NCI-H2107 treated with DMSO at 0.1 percent for 48 hours (cell line): ENCODE measurements at regions not wholly inside any gene's neighbourhood (a gene's known extent, or its start where the extent isn't known, plus 50 kb on each side); places are given as distances from the start of the nearest gene placed in this dataset.

ENCODE experiments used
- DNase-seq: peaks from one replicate; lab custom pipeline; 2025; ENCODE audit not compliant: unreplicated experiment; lab: John Stamatoyannopoulos, UW

DNA sequence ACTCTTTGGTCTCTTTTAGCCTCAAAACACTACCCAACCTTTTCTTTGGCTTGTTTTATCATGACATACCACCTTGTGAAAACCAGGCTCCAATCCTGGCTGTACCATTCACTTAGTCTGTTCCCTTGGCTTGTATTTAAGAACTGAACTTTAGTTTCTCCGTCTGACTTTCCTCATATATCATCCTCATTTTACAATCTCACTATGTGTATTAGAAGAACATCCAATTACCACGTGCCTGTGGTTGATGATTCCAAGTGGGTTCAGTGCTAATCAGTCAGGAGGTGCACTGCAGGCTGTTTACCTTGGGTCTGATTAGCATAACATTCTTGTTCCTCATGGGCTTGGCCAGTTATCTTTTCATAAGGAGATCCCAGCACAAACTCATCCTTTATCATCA, 144.8 kb upstream of the KLF14 start:
- no peak for DNase-seq

DNA sequence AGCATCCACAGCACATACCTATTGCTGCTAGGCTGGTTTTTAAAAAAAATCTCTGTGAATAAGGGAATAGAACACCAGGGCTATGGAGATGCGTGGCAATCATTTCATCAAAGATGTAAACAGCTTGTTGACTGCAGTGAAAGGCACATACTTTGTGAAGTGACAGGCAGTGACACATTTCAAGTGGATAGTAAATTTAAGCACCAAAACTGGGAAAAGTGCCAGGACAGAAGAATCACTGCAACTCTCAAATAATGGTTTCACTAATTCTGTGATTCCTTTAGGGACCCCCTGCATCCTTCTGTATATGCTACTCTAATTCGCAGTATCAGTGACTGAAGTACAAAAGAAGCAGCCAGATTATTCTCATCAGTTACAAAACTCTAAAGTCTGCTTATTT, 145.2 kb upstream of the KLF14 start:
- no peak for DNase-seq

DNA sequence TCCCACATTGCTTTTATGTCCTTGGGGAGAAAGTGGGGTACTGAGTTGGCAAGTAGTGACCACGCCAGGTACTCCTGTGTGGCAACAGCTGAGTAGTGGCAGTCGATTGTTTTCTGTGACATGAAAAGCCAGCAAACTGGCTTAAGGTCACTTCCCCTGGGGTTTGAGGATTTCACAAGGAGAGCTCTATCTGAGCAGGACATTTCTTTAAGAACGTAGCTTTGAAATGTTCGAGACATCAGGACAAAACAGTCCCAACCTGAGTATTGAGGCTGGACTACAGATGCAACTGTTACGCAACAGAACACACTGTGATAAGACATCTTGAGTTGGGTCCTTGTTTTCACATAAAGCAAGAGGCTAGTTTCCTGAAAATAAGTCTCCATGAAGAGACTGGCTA, 146.7 kb upstream of the KLF14 start:
- DNase-seq = no peak

DNA sequence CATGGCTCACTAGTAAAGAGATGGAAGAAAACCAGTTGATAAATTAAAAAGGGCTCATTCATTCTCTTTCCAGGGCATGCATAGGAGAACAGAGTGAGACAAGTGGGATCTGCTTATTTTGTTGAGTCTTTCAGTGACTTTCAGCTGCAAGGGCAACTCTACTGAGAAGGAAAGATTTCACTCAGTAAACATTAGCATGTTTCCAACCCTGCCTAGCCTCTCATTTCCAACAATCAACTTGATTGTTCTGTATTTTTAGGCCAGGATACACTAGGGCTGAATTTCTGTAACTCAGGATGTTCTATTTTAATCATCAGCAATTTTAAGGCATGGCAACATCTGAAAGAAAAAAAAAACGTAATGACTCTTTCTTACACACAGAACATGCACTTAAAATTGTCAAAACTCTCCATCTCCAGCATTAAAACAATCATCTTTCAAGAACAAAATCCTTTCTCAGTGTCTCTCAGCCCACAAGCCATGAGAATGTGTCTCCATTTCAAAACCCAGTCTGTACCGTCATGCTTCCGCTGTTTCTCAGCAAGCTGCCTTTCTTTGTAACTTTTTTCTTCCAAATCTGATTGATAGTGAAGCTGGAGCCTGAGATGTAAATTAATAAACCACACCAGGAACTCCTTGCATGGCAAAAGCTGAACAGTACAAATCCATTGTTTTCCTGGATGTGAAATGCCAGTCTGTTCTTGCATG, 147.2 kb upstream of the KLF14 start:
- no peak for DNase-seq

DNA sequence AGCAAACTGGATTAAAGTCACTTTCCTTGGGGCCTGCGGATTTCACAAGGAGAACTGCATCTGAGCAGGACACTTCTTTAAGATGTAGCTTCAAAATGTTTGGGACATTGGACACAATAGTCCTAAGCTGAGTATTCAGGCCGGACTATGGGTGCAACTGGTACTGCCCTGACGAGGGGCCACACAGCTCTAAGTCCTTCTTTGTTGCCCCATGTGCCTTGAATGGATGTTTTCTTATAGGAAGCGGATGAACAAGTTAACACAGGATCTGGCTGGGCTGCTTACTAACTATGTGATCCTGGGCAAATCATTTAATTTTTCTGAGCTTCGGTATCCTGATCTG, 147.8 kb upstream of the KLF14 start:
- DNase-seq = no peak

DNA sequence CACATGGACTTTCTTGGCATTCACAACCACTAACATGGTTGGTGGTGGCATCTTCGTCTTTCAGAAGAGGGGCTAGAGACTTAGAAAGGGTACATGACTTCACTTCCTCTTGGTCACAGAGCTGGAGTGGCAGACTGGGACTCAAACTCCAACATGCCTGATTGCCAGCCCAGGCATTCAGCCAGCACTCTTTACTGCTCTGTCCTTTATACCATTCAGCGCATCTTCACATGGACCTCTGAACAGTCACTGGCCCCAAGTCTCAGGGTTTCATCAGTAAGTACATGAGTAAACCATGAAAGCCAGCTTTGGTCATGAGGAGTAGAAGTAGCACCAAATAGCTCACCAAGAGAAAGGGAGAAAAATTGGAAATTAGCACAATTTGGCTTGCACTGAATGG, 148.4 kb upstream of the KLF14 start:
- no peak for DNase-seq

DNA sequence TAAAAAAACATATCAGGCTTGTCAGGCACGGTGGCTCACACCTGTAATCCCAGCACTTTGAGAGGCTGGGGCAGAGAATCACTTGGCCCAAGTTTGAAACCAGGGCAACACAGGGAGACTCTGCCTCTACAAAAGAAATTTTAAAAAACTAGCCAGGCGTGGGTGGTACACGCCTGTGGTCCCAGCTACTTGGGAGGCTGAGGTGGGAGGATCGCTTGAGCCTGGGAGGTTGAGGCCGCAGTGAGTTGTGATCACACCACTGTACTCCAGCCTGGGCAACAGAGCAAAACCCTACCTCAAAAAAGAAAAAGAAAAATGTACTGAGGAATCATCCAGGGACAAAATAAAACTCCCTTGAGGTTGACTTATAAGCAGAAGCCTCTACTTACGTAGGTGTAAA, 149.9 kb upstream of the KLF14 start:
- no peak for DNase-seq

DNA sequence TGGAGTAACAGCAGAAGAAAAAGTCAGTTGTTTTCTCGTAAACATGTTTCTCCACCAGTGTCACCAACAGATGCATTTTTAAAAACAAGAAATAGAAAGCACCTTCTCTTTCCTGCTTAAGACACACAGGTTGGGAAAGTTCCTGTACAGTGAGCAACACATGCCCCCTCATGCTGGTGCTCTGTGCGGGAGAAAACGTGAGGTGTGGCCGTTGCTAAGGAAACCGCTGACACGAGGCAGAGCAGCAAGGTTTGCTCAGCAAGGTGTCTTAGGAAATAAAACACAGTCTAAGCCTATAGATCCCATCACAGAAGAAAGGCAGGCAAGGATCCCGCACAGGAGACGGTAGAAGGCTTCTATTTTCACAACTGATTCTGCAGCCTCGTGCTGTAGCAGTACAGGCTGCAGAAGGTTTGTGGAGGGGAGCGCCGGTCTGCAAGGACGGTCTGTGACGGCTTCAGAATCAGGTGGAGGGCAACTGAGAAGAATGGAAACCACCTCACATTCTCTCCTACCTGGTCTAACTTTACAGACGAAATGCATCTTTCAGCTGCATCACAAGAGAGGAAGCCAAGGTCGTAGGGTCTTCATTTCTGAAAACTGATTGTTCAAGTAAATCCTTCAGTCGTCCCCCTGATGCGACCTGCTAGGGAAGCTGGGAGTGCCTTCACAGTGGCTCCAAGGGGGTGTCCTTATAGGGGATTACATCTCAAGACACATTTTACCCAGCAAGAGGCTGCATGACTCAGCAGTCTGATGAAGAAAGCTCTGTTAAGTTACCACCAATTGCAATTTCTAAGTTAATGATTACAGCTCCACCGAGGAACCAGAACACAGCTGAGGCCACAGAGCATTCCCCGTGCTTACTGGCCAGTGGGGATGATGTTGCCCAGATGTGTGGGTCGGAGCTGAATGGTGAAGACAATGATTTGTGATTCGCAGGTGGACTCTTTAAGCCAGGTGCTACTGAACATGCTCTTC, 150.7 kb upstream of the KLF14 start:
- no peak for DNase-seq

DNA sequence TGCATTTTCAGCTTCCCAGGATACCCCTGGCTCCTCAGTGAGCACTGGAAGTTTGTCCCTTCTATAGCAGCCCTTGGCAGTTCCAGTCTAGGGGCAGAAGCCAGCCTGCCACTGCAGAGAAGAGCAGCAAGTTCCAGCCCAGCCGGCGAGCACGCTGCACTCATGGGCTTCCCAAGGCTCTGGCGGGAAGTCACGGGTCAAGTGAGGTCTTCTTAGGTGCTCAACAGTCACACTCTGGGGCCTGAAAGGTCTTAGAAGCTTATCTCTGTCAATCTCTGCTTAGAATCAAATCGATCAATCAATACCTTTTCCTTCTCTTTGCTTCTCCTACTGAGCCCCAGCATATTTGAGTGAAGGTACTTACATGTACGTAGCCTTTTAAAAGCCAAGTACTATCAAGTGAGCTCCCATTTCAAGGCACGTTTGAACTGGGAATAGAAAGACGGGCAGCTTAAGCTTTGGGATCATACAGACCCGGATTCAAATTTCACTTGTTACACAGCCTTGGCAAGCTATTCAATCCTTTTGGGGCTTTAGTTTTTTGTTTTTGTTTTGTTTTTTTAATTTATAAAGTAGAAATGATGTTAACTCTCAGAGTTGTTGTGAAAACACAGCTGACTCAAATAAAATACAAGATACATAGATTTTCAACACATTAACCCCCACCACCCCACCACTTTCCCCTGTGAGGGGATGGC, 152.6 kb upstream of the KLF14 start:
- DNase-seq = no peak

DNA sequence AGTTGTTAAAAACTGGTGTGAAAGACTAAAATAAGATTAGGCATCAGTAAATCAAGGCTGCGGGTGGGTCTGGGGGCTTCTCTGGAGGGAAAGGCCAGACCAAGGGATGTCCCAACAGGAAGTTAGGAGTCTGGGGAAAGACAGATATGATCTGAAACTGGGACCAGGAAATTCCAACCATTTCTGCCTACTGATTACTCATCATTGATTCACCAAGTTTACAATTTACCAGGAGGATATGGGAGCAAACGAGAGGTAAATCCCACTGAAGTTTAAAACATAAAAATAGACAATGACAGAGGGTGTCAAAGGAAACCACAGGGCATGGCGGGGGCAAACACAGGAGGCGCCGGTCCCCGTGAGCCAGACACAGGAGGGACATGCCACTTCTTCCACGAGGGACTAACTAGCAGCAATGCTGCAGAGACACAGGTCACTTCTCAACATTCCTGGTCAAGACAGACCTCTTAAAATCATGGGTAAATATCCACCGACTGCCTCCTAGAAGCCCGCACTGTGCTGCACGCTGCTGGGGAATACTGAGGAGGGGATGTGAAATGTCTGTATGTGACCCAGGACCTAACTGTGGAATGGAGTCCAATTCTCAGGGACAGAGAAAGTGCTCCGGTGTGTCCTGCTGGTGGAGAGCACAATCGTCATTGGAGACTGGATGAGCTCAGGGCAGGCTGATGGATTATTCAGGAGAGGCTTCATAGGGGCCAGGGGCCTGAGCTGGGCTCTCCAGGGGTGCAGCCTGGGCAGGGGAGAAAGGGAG, 153.4 kb upstream of the KLF14 start:
- no peak for DNase-seq

DNA sequence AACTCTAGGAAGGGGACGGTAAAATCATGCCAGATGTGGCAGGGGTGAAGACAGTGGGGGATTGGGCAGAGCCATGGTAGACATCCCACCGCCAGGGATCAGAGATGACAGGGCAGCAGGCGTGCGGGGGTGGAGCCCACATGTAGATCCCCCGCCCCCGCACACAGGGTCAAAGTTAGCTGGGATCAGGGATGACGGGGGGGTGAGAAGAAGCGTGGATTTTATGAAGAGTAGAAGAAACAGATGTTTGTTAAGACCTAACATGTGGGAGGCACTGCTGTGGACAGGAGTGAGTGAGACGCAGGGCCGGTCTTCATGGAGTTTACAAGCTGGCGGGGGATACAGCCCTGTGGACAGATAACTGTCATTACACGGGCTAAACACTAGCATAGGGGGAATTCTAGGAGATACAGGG, 154.0 kb upstream of the KLF14 start:
- no peak for DNase-seq

DNA sequence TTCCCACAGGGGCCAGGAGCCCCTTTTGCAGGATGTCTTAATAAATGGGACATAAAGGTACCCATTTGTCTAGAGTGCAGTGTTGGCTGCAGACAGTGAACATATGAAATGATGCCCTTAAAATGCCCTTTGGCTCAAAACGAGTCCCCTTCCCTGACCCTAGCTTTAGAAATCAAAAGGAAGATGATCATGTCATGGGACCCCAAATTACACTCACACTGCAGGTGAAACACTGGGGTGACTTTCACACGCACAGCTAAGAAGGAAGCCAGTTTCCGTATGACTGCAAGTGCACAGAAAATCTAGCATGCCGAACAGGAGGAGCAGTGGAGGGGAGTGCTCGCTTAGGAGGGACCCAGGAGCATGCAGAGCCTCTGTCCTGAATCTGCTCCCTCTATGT, 154.5 kb upstream of the KLF14 start:
- DNase-seq = no peak

DNA sequence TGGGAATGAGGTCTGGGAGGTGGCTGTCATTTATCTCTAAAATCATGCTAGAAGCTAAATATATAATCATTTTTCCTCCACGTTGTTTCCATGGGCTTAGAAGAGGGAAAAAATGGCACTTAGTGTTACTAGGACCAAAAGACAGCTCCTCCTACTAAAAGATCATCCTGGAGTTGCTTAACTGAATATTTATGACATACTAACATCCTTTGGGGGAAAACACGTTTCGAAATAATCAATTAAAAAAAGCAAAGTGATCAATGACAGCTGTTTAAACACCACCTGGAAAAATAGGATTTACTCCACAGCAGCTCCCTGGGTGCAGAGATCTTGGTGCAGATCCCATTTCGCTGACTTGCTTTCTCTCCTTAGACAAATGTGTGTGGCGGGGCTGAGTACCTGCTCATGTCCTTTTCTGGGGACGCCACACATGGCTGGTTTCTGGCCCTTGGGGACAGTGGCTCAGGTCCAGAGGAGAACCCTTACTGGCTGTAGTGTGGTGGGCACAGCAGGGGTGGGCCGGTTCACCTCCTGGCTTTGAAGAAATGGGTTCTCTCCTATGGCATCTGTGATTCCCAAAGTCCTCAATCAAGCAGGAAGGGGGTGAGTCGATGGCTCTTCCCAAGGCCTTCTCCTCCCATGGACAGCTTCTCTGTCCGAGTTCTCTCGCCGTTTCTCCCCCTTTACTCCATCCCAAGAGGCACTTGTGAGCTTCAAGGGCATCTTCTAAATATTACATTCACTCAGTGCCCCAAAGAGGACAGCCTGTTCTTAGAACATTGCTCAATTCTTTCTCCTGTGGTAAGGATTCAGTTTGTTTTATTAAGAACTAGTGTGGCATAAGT, 156.4 kb upstream of the KLF14 start:
- no peak for DNase-seq

DNA sequence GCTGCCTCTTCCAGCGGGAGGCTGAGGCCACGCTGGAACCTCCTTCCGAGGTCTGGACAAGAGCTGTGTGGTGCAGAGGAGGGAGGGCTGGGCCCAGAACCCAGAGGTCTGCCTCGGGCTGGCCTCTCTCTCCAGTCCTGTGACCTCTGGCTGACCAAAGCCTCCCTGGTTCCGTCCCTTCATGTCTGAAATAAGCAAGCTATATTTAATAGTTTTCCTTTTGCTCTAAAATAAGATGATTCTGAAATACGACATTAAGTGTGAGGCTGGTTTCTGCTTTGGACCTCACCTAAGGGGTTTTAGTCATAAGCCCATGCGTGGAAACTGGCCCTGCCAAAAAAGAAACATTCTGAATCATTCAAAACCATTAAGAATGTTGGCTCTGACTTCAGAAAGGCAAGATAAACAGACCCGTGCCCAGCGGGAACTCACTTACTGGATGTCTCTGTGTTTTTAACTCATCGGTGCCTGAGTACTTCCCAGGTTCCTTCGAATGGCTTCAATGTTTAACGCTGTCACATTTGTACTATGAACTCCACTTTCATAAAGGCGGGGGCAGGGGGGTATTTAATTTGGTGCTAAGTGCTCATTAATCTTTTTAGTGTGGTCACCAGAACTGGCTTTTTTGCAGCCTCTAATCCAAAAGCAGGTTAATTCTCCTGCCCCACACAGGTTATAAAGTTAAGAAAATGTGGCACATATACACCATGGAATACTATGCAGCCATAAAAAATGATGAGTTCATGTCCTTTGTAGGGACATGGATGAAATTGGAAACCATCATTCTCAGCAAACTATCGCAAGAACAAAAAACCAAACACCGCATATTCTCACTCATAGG, 157.5 kb upstream of the KLF14 start:
- DNase-seq = no peak

DNA sequence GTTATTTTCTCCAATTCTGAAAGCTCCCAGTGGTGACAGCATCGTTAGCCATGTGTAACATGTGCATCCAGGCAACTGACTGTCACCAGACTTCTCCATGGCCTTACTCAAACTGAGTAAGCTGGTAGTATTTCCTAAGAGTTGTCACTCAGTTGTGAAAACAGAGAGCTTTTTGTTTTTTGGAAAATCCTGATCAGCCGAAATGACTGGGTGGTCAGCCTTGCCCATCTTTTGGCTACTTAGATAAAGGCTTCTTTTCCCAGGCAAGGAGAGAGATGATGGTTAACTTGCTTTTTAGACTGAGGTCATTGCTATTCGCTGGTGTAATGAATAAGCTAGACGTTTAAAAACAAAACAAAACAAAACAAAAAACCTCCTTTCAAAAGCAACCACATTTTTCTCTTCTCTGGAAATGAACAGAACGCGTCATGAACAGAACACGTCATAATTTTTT, 159.5 kb upstream of the KLF14 start:
- DNase-seq = no peak

DNA sequence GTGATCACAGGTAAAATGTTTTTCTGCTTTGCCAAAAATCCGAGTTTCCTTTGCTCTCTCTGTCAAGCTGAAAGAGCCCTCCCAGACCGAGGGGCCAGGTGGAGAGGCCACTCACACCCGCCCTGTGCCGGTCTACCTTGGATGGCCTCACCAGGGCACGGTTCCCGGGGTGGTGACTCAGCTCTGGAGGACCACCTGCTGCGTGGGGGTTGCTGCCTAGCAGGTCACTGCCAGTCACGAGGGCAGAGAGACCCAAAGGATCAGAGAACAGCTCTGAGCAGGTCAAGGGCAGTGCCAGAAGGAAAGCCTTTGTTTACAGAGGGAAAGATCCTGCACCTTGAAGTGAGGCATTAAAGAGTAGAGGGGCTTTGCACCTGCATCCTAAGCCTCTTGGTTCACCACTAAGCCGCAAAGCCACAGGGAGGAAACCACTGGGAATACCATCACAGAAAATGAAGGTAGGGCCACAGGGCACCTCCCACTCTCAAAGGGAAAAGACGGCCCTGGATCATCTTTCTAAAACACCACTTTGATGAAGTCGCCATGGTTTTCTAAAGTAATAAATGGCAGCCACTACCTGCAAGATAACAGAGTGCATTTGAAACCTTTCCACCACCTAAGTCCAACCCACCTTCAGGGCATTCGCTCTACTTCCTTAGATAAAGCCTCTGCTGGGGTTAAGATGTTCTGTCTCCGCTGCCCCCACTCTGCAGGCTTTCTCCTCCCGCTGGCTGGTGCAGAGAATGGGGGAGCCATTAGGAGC, 160.3 kb upstream of the KLF14 start:
- DNase-seq = peak; percentile 50

DNA sequence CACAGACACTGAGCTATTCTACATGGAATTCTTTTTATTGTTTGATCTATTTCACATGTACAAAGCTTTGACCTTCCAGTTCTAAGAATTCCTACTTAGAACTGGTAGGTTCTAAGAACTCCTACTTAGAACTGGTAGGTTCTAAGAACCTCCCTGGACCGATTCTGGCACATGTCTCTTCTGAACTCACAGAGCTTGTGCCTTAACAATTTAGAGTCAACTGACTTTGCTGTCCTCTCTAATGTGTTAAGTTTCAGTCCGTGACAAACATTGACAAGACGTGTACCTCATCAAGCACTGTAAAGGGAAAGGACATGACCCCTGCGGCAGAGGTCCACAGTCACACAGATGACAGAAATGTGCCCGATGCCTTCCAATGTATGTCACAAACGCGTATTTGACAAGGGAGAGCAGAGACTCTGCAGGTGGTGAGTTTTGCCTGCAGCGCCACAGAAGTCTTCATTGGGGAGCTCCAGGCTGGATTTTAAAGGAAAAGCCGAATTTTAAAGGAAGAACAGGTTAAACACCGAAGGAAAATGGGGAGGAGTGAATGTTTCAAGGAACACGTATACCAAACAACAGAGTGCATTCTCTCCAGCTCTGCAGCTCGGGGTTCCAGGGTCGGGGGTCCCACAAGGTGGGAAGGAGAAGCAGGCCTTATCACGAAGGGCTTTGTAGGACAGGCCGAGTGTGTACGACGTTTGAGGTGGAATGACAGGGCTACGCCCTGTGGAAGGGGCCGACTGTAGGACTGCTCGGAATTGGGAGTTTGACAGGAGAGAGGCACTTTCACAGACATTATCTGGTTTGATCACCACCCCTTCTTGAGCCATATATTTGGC, 161.1 kb upstream of the KLF14 start:
- DNase-seq = no peak
